ENCODE measurements at regions not wholly inside any gene's neighbourhood (a gene's known extent, or its start where the extent isn't known, plus 50 kb on each side); places are given as distances from the start of the nearest gene placed in this dataset.

GRCh38 chr5:38634568-38635369 is 78.3 kb upstream of the LIFR start:
- H3K4me3 ChIP-seq (ENCODE audit: low read depth, low read length), result no peak overlapping the region
- TF ChIP-seq, protein P1, sequence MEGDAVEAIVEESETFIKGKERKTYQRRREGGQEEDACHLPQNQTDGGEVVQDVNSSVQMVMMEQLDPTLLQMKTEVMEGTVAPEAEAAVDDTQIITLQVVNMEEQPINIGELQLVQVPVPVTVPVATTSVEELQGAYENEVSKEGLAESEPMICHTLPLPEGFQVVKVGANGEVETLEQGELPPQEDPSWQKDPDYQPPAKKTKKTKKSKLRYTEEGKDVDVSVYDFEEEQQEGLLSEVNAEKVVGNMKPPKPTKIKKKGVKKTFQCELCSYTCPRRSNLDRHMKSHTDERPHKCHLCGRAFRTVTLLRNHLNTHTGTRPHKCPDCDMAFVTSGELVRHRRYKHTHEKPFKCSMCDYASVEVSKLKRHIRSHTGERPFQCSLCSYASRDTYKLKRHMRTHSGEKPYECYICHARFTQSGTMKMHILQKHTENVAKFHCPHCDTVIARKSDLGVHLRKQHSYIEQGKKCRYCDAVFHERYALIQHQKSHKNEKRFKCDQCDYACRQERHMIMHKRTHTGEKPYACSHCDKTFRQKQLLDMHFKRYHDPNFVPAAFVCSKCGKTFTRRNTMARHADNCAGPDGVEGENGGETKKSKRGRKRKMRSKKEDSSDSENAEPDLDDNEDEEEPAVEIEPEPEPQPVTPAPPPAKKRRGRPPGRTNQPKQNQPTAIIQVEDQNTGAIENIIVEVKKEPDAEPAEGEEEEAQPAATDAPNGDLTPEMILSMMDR (conservative IDR thresholded peaks at IDR 0.05; ENCODE audit: low read depth, low read length), result no peak
- DNase-seq (ENCODE audit: low read depth), result no peak

GRCh38 chr5:38636626-38637025 is 80.2 kb upstream of the LIFR start:
- H3K4me3 ChIP-seq (ENCODE audit: low read depth, low read length), result no peak overlapping the region
- DNase-seq (ENCODE audit: low read depth), result no peak
- TF ChIP-seq, protein P1 (conservative IDR thresholded peaks at IDR 0.05; ENCODE audit: low read depth, low read length), result no peak

GRCh38 chr5:38638656-38639055 is 82.2 kb upstream of the LIFR start:
- DNase-seq (ENCODE audit: low read depth), result no peak
- no peak overlapping the region for H3K4me3 ChIP-seq (ENCODE audit: low read depth, low read length)
- TF ChIP-seq, protein P1 (conservative IDR thresholded peaks at IDR 0.05; ENCODE audit: low read depth, low read length), result no peak

GRCh38 chr5:38639377-38640358 is 83.2 kb upstream of the LIFR start:
- TF ChIP-seq, protein P1 (conservative IDR thresholded peaks at IDR 0.05; ENCODE audit: low read depth, low read length), result no peak
- no peak overlapping the region for H3K4me3 ChIP-seq (ENCODE audit: low read depth, low read length)
- DNase-seq (ENCODE audit: low read depth), result peak; percentile 43

GRCh38 chr5:38641003-38641402 is 84.6 kb upstream of the LIFR start:
- TF ChIP-seq, protein P1 (conservative IDR thresholded peaks at IDR 0.05; ENCODE audit: low read depth, low read length), result no peak
- H3K4me3 ChIP-seq (ENCODE audit: low read depth, low read length), result no peak overlapping the region
- no peak for DNase-seq (ENCODE audit: low read depth)

DNA sequence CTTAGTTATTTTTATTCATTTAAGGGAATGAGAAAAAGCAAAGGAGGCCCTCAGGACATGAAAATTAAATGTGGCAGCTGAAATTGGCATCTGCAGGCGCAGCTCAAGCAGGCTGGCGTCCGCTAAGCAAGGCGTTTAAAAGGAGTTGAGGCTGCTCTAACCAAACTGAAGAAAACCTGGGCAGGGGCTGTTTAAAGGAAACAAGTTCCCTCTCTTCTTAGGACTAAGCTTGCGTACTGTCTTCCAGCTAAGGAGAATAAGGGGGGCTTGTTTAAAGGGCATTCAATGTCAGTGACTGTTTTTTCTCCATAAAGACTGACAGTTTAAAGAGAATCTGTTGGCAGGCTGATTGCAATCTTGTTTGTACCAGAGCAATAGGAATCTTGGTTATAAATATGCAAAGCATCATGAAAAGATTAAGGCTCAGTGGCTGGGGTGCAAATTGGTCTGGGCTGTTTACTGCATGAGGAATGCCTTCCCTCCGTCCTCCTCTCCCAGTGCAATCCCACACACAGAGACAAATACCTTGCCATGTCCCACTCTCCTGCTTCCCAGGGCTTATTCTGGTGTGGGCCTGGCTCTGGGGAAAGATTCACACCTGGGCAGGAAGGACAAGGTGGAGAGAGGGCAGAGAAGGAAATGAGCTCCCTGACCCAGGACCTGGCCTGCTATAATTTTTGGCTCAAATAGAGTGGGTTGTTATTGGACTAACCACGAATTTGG is 85.9 kb upstream of the LIFR start:
- no peak for DNase-seq (ENCODE audit: low read depth)
- no peak overlapping the region for H3K4me3 ChIP-seq (ENCODE audit: low read depth, low read length)
- TF ChIP-seq, protein P1 (conservative IDR thresholded peaks at IDR 0.05; ENCODE audit: low read depth, low read length), result no peak
